ENCODE measurements at regions not wholly inside any gene's neighbourhood (a gene's known extent, or its start where the extent isn't known, plus 50 kb on each side); places are given as distances from the start of the nearest gene placed in this dataset.

DNA sequence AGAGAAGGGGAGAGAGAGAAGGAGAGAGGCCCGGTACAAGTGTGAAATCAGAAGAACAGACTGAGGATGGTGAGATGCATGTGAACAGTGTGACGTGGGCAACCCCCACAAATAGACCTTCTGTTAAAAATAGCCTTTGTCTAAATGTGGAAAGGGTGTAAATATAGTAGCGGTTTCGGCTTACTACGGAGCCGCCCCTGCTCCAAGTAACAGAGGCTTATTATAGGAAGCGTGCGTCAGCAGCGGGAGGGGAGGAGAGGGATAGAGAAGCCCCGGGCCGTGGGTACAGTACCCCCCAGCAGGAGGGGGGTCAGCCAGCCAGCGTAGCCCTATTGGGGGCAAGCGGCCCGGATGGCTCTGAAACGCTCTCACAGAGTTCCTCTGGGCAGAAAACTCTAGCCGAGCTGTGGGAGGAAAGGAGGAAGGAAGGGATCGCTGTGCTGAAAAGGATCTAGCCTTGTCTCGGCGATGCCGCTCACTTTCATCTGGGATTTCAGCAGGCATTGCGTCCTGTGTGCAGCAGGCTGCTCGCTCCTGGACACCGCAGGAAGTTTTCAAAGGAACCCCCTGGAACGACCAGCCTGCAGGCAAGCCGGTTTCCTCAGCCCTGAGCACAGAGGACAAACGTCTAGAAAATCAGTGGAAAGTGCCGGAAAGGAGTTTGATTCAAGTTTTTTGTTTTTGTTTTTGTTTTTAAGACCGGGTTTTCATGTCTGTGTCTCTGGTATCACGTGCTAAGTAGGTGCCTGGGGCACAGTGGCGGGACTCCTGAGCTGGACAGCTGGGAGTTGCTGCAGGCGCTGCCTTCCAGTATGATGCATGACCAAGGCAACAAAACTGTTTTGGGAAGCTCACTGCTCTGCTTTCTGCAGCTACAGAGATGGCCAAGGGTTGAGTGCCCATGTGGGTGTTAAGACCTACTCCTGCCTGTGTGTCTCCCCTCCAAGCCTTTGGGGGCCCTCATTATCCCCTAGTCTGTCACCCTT lies 146.6 kb downstream of the SEC61B start:
- peak; percentile 92 to 93 for TF ChIP-seq POLR2A (IDR thresholded peaks at IDR 0.05)
- TF ChIP-seq, protein P1, sequence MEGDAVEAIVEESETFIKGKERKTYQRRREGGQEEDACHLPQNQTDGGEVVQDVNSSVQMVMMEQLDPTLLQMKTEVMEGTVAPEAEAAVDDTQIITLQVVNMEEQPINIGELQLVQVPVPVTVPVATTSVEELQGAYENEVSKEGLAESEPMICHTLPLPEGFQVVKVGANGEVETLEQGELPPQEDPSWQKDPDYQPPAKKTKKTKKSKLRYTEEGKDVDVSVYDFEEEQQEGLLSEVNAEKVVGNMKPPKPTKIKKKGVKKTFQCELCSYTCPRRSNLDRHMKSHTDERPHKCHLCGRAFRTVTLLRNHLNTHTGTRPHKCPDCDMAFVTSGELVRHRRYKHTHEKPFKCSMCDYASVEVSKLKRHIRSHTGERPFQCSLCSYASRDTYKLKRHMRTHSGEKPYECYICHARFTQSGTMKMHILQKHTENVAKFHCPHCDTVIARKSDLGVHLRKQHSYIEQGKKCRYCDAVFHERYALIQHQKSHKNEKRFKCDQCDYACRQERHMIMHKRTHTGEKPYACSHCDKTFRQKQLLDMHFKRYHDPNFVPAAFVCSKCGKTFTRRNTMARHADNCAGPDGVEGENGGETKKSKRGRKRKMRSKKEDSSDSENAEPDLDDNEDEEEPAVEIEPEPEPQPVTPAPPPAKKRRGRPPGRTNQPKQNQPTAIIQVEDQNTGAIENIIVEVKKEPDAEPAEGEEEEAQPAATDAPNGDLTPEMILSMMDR (IDR thresholded peaks at IDR 0.05 in 4 of 5, conservative IDR thresholded peaks at IDR 0.05 in 1 of 5), result no peak
